Ammon's horn (tissue), 1 donor: ENCODE measurements at regions not wholly inside any gene's neighbourhood (a gene's known extent, or its start where the extent isn't known, plus 50 kb on each side); places are given as distances from the start of the nearest gene placed in this dataset.

Source experiments
- DNase-seq: peaks from one replicate; pipeline ENCODE4 v3.0.0-alpha.2; 2016; ENCODE audit warnings: low spot score

DNA sequence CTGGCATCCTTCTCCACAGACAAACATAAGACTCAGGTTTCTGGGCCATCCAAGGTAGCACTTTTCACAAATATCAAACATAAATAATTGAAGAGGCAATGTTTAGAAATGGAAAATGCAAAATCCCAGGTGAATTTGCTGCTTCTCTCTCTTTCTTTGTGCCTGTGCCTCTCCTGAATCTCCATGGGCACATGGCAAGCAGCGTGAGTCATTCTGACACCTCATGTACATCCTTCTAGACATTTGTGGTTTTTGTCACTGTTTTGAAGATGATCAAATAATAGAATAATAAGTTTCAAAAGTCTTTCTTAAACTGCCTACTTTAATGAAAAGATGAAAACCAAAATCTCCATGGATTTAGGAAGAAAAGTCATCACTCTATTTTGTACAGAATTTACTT is 60.3 kb upstream of the RAB11FIP2 start:
- DNase-seq: no peak

DNA sequence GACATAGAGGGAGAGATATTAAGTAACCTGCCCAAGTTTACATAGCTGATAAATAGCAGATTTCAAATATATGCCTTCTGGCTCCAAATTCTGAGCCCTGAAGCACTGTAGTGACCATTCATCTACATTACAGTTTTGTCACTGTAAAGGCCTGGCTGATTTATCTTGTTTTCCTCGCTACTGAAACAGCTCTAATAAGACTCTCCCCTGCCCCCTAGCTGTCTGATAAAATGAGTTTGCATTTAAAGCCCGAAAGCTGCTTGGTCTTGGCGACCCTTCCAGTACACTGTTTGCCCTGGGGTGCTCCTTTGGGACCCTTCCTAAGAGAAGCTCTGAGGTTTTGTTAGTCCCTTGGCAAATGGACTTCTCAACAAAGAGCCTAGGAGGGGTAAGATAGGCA is 59.7 kb upstream of the RAB11FIP2 start:
- no peak for DNase-seq

DNA sequence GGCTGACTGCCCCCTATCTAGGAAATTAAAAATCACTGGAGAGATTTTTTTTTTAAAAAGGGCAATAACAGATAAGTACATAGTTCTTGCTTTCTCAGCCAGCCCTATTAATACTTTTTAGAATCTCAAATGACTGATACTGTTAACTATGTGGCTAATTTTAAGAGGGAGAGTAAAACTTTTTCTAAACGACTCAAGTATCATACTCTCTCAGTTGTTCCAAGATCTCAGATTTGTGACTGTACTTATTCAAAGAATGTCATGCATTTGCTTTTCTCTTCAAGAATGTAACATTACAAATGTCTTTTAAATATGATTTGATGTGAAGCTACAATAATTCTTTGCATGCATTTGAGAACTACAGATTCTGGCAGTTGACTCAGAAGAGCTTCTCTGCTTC is 55.4 kb upstream of the RAB11FIP2 start:
- no peak for DNase-seq

DNA sequence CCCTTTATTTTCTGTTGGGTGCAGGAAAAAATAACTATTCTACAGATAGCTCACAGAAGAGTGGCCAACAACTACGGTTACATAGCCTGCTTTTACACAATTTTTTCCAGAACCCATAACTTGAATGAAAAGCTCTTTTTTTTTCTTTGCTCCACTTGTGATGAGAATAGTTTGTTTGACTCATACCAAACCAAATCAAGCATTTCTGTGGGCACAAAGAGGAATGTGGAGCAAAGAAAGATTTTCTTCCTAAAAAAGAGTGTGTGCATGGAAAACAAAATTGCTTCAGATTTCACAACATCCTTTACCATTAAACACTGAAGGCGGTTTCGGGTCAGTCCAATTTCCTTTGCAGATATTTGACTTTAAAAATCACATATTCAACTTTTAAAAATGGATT is 54.8 kb upstream of the RAB11FIP2 start:
- no peak for DNase-seq
